HepG2 (cell line): ENCODE measurements at regions not wholly inside any gene's neighbourhood (a gene's known extent, or its start where the extent isn't known, plus 50 kb on each side); places are given as distances from the start of the nearest gene placed in this dataset.

ENCODE experiments used
- ATAC-seq: fragments of 200-7000 bp; cut with Tn5 transposase; 3 replicates; pipeline ENCODE4 v1.9.1; 2020; ENCODE audit warnings: mild to moderate bottlenecking, moderate library complexity
- BruUV-seq: library from RNA; stranded (reverse); fragments of 400-500 nt; replicated peaks from 2 replicates; lab custom pipeline; 2021; lab: Mats Ljungman, UMichigan
- CTCF ChIA-PET: fragments of 300-600 bp; formaldehyde crosslinking; extraction: SDS; loops from one replicate; lab custom pipeline; 2021; ENCODE audit warnings: low total read pairs, inconsistent platforms, low intra/inter-chr PET ratio; lab: Yijun Ruan, JAX
- POLR2A ChIA-PET: fragments of 350-600 bp; sonication (Branson Sonifier 250); formaldehyde crosslinking; loops from one replicate; lab custom pipeline; 2020; ENCODE audit warnings: antibody characterized with exemption, inconsistent platforms; lab: Yijun Ruan, JAX
- DNase-seq: peaks from one replicate; pipeline ENCODE4 v3.0.0-alpha.2; 2015; ENCODE audit warnings: low spot score
- FAIRE-seq: peaks from 3 replicates; lab custom pipeline; 2011; peaks lifted over from hg19 to GRCh38; lab: Jason Lieb, UNC
- H2AFZ ChIP-seq: one replicate; pipeline ENCODE4 v1.6.1; 2011; ENCODE audit warnings: low read length, inconsistent platforms
- H3K27ac ChIP-seq: fragments of 300-600 bp; 3 replicates; pipeline ENCODE4 v1.8.0; 2011; ENCODE audit warnings: mixed run types, mild to moderate bottlenecking, mixed read lengths, low read length, inconsistent platforms; ENCODE audit not compliant: insufficient read depth; ENCODE audit errors: extremely low read length
- H3K27me3 ChIP-seq, 2 experiments: fragments of 200-600 bp in 1 of 2; 2 replicates in 1 of 2; 3 replicates in 1 of 2; pipeline versions ENCODE4 v1.6.0 to v1.8.0; 2011; ENCODE audit warnings: low read length in 2 of 2, mild to moderate bottlenecking in 2 of 2, moderate library complexity in 2 of 2, inconsistent platforms in 1 of 2; ENCODE audit not compliant: insufficient read depth in 2 of 2, control insufficient read depth in 1 of 2
- H3K36me3 ChIP-seq, 2 experiments: fragments of 200-600 bp in 1 of 2; replicated peaks in 1 of 2; 2 replicates in 1 of 2; 3 replicates in 1 of 2; pipeline versions ENCODE4 v1.5.1 to v1.8.0; 2011; ENCODE audit warnings: low read length in 2 of 2, inconsistent platforms in 1 of 2; ENCODE audit not compliant: insufficient read depth in 2 of 2, control insufficient read depth in 1 of 2
- H3K4me1 ChIP-seq: 2 replicates; pipeline ENCODE4 v1.5.1; 2012; ENCODE audit warnings: low read length, inconsistent platforms; ENCODE audit not compliant: insufficient read depth
- H3K4me2 ChIP-seq: 2 replicates; pipeline ENCODE4 v1.6.0; 2011; ENCODE audit warnings: low read depth, low read length, inconsistent platforms
- H3K4me3 ChIP-seq, 3 experiments: fragments of 200-600 bp in 1 of 3; sonication (generic), shearing (Covaris generic) in 1 of 3; replicated peaks in 1 of 3; 2 replicates each; pipeline ENCODE4 v1.5.1; 2011 to 2016; ENCODE audit warnings: low read length in 3 of 3, inconsistent platforms in 2 of 3, low read depth in 2 of 3, mild to moderate bottlenecking in 2 of 3, control low read depth in 1 of 3, mixed read lengths in 1 of 3; ENCODE audit not compliant: insufficient read depth in 1 of 3
- H3K79me2 ChIP-seq: one replicate; pipeline ENCODE4 v1.6.1; 2011; ENCODE audit warnings: low read length, inconsistent platforms; ENCODE audit not compliant: insufficient read depth
- H3K9ac ChIP-seq: 2 replicates; pipeline ENCODE4 v1.6.0; 2011; ENCODE audit warnings: mild to moderate bottlenecking, low read depth, low read length, inconsistent platforms; ENCODE audit not compliant: insufficient read depth
- H3K9me3 ChIP-seq: 2 replicates; pipeline ENCODE4 v1.5.1; 2012; ENCODE audit warnings: mild to moderate bottlenecking, low read length
- H4K20me1 ChIP-seq: 2 replicates; pipeline ENCODE4 v1.6.0; 2011; ENCODE audit warnings: inconsistent platforms, mild to moderate bottlenecking, low read length, moderate library complexity; ENCODE audit not compliant: insufficient read depth
- AGO2 ChIP-seq: fragments of 200-400 bp; formaldehyde crosslinking; optimal IDR thresholded peaks from 2 replicates; pipeline ENCODE3; 2017; ENCODE audit warnings: mild to moderate bottlenecking, low read depth, low read length, moderate library complexity
- FOSL1 ChIP-seq: sonication (generic); formaldehyde crosslinking; IDR thresholded peaks from 2 replicates; pipeline ENCODE4 v1.9.0; 2021; ENCODE audit warnings: missing genetic modification reagents, borderline replicate concordance
- IKZF1 ChIP-seq: fragments of 450-650 bp; IDR thresholded peaks from 2 replicates; pipeline ENCODE4 v1.7.1; 2016
- PITX1 ChIP-seq: sonication (generic); formaldehyde crosslinking; IDR thresholded peaks from 2 replicates; pipeline ENCODE4 v1.5.1; 2020; ENCODE audit warnings: mild to moderate bottlenecking, missing genetic modification reagents
- PRDM4 ChIP-seq: sonication (generic); formaldehyde crosslinking; IDR thresholded peaks from 2 replicates; pipeline ENCODE4 v1.9.0; 2021; ENCODE audit warnings: missing genetic modification reagents, borderline replicate concordance
- THYN1 ChIP-seq: sonication (generic); formaldehyde crosslinking; IDR thresholded peaks from 2 replicates; pipeline ENCODE4 v1.8.1; 2023; ENCODE audit warnings: low read depth, mild to moderate bottlenecking, moderate library complexity, missing genetic modification reagents, borderline replicate concordance
- ZBTB26 ChIP-seq: IDR thresholded peaks from 2 replicates; pipeline ENCODE4 v1.6.1; 2016; ENCODE audit warnings: missing compliant biosample characterization, missing genetic modification reagents, borderline replicate concordance
- ZNF660 ChIP-seq: sonication (generic); formaldehyde crosslinking; IDR thresholded peaks from 2 replicates; pipeline ENCODE4 v1.5.1; 2020; ENCODE audit warnings: mild to moderate bottlenecking, low read depth, missing genetic modification reagents, borderline replicate concordance
- ZNF746 ChIP-seq: sonication (generic); formaldehyde crosslinking; IDR thresholded peaks from 2 replicates; pipeline ENCODE4 v1.8.0; 2022; ENCODE audit warnings: mild to moderate bottlenecking, missing genetic modification reagents
- WGBS: methylation state at CpG from one replicate; pipeline ENCODE4 v1.1.6; 2017; ENCODE audit warnings: low lambda C conversion rate; 5-methylcytosine and 5-hydroxymethylcytosine counted together
- in situ Hi-C: cut with HindIII; loops from 2 replicates; pipeline ENCODE4 v1.10.0; 2017; ENCODE audit warnings: low pct_unique_long_range_greater_than_20kb; ENCODE audit not compliant: extremely low pct_ligation_motif_present
- intact Hi-C: fragments of 100-400 bp; cut with micrococcal nuclease; formaldehyde crosslinking; loops from one replicate; pipeline ENCODE4 v1.10.0; 2022; ENCODE audit not compliant: unreplicated experiment
- TF ChIP-seq, protein P1 (sequence below): sonication (generic); formaldehyde crosslinking; IDR thresholded peaks from 2 replicates; pipeline ENCODE4 v1.9.0; 2021; ENCODE audit warnings: missing genetic modification reagents, mild to moderate bottlenecking, borderline replicate concordance

DNA sequence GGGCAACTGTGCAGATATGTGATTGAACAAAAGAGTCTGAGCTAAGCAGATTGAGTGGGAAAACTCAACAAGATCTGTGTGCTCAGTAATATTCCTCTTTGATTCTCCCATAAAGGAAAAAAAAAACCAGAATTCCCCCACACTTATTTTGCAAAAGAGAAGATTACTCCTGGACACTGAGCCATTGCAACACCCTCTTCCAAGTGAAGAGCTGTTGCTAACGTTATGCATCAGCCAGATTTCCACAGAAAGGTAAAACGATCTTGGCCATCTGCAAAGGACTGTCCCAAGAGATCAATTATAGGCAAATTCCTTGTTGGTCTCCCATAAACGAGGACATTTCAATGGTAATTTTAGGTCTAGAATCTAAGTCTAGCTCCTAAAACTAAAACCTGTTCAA lies 587.7 kb downstream of the C12orf50 start (continued):
- TF ChIP-seq PITX1: no peak
- TF ChIP-seq PRDM4 (CRISPR knock-in tag): no peak
- TF ChIP-seq THYN1 (CRISPR knock-in tag): no peak

DNA sequence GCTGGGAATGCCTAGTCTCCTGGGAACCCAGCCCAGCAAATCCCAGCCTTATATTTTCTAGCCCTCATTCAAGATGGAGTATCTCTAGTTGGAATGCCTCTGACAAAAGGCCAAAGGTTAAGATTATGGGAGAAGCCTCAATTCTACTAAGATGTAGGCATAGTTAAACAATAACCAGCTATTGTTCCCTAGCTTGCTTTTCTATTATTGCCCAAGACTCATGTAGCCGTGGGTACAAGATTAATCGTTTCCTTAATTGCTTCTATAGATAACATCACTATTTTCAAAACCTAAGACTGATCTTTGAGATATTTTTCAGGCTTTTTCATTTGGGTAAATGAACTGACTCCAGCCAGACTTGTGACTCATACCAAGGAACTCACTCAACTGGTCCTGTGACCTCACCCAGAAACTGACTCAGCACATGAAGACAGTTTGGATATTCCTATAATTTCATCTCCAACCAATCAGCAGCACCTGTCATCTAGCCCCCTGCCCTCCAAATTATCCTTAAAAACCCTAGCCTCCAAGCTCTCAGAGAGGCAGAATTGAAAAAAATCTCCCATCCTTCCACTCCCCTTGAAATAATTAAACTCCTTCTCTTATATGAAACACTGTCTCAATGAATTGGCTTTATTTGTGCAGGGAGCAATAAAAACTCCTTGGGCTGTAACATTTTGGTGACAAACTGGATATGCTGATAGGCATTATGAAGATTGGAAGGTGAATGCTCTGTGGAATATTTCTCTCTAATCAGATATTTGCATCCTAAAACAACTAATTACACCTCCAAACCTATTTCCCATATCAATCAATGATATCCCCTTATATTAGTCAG lies 589.0 kb downstream of the C12orf50 start:
- WGBS: 0% methylated on average over 2 of the region's 2 CpGs
- no peaks in the 10 kb centered on the region for H3K4me1 ChIP-seq
- no peak for DNase-seq
- ChIA-PET CTCF (no interaction called here), POLR2A (no interaction called here)
- H3K4me3 ChIP-seq: no peak overlapping the region
- no peak overlapping the region for H2AFZ ChIP-seq
- ATAC-seq: no peak
- H3K27me3 ChIP-seq: no peaks in the 10 kb centered on the region; a peak in 1 of 5 replicates
- in situ Hi-C loops: no loop called here
- no peaks in the 10 kb centered on the region for H3K79me2 ChIP-seq
- TF ChIP-seq, protein P1, sequence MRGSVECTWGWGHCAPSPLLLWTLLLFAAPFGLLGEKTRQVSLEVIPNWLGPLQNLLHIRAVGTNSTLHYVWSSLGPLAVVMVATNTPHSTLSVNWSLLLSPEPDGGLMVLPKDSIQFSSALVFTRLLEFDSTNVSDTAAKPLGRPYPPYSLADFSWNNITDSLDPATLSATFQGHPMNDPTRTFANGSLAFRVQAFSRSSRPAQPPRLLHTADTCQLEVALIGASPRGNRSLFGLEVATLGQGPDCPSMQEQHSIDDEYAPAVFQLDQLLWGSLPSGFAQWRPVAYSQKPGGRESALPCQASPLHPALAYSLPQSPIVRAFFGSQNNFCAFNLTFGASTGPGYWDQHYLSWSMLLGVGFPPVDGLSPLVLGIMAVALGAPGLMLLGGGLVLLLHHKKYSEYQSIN: no peak
- TF ChIP-seq ZBTB26 (CRISPR knock-in tag) (no peak), FOSL1 (CRISPR knock-in tag) (no peak), ZNF660 (CRISPR knock-in tag) (no peak), IKZF1 (no peak), AGO2 (no peak), ZNF746 (CRISPR knock-in tag) (no peak)
- no peak overlapping the region for H3K9ac ChIP-seq
- no peak overlapping the region for H3K27ac ChIP-seq
- H3K36me3 ChIP-seq: no peaks in the 10 kb centered on the region
- H3K9me3 ChIP-seq: peaks cover 97% of the 10 kb centered on the region
- FAIRE-seq: no peak
- no peak overlapping the region for H3K4me2 ChIP-seq
- H4K20me1 ChIP-seq: no peaks in the 10 kb centered on the region
- BruUV-seq: no TSS peak
- intact Hi-C loops: no loop called here
